Neural progenitor cell (in vitro differentiated cells): ENCODE measurements at regions not wholly inside any gene's neighbourhood (a gene's known extent, or its start where the extent isn't known, plus 50 kb on each side); places are given as distances from the start of the nearest gene placed in this dataset.

Experiments used
- EZH2 ChIP-seq: fragments of 200-600 bp; sonication (generic); IDR thresholded peaks from 2 replicates; pipeline ENCODE4 v1.6.1; 2017; ENCODE audit warnings: antibody characterized with exemption, mild to moderate bottlenecking, moderate library complexity
- EZH2phosphoT487 ChIP-seq: fragments of 200-600 bp; sonication (generic); IDR thresholded peaks from 2 replicates; pipeline ENCODE4 v1.6.1; 2017; ENCODE audit warnings: antibody characterized with exemption
- TF ChIP-seq, protein P1 (sequence below): fragments of 200-600 bp; sonication (generic); IDR thresholded peaks from 2 replicates; pipeline ENCODE4 v1.5.1; 2017; ENCODE audit warnings: antibody characterized with exemption, mild to moderate bottlenecking

DNA sequence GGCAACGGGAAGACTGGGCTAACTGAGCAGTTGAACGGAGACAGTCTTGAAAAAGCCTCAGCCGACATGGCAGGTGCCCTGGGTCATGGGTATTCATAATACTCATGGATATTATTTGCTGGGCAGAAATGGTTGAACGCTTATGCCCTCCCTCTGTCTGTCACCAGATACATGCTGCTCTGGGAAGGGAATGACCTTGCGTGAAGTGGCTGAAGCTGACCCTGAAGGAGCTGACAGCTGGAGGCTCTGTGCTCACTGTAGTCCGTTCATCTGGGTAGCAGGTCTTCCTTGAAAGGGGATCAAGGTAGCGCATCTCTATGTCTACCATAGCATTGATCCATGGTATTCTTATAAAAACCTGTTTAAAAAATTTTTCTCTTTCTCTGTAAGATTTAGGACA is 390.7 kb downstream of the PDCD6IP start:
- TF ChIP-seq, protein P1, sequence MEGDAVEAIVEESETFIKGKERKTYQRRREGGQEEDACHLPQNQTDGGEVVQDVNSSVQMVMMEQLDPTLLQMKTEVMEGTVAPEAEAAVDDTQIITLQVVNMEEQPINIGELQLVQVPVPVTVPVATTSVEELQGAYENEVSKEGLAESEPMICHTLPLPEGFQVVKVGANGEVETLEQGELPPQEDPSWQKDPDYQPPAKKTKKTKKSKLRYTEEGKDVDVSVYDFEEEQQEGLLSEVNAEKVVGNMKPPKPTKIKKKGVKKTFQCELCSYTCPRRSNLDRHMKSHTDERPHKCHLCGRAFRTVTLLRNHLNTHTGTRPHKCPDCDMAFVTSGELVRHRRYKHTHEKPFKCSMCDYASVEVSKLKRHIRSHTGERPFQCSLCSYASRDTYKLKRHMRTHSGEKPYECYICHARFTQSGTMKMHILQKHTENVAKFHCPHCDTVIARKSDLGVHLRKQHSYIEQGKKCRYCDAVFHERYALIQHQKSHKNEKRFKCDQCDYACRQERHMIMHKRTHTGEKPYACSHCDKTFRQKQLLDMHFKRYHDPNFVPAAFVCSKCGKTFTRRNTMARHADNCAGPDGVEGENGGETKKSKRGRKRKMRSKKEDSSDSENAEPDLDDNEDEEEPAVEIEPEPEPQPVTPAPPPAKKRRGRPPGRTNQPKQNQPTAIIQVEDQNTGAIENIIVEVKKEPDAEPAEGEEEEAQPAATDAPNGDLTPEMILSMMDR: no peak
- TF ChIP-seq EZH2phosphoT487: no peak
- no peak for TF ChIP-seq EZH2
